Neural cell (in vitro differentiated cells): ENCODE measurements at regions not wholly inside any gene's neighbourhood (a gene's known extent, or its start where the extent isn't known, plus 50 kb on each side); places are given as distances from the start of the nearest gene placed in this dataset.

Experiments used
- H2AFZ ChIP-seq: fragments of 200-600, 300-800 bp; sonication (generic), shearing (Covaris generic); 2 replicates; pipeline ENCODE4 v1.6.0; 2014; ENCODE audit warnings: low read depth, mild to moderate bottlenecking, antibody characterized with exemption, low read length, moderate library complexity
- H3F3A ChIP-seq: fragments of 200-600 bp; shearing (Covaris generic); 2 replicates; pipeline ENCODE4 v1.6.1; 2016; ENCODE audit warnings: mild to moderate bottlenecking, moderate library complexity, mixed read lengths, antibody characterized with exemption, low read length; ENCODE audit not compliant: insufficient read depth, poor library complexity, severe bottlenecking
- H3K27ac ChIP-seq: fragments of 200-600, 300-800 bp; sonication (generic), shearing (Covaris generic); 2 replicates; pipeline ENCODE4 v1.5.1; 2014; ENCODE audit warnings: mild to moderate bottlenecking, low read length, moderate library complexity
- H3K27me3 ChIP-seq: fragments of 300-800, 200-600 bp; sonication (generic), shearing (Covaris generic); 2 replicates; pipeline ENCODE4 v1.6.0; 2014; ENCODE audit warnings: mild to moderate bottlenecking, low read depth, low read length, moderate library complexity; ENCODE audit not compliant: insufficient read depth
- H3K36me3 ChIP-seq: fragments of 300-800, 200-600 bp; sonication (generic), shearing (Covaris generic); 2 replicates; pipeline ENCODE4 v1.5.1; 2014; ENCODE audit warnings: mild to moderate bottlenecking, antibody characterized with exemption, low read length, moderate library complexity; ENCODE audit not compliant: insufficient read depth
- H3K4me2 ChIP-seq: fragments of 300-800, 200-600 bp; sonication (generic), shearing (Covaris generic); 2 replicates; pipeline ENCODE4 v1.6.0; 2014; ENCODE audit warnings: mild to moderate bottlenecking, low read length
- H3K4me3 ChIP-seq: fragments of 300-800, 200-600 bp; sonication (generic), shearing (Covaris generic); 2 replicates; pipeline ENCODE4 v1.5.1; 2014; ENCODE audit warnings: mild to moderate bottlenecking, low read length, moderate library complexity
- H3K79me2 ChIP-seq: fragments of 200-600 bp; shearing (Covaris generic); replicated peaks from 2 replicates; pipeline ENCODE4 v1.6.0; 2014; ENCODE audit warnings: mild to moderate bottlenecking, low read length, moderate library complexity; ENCODE audit not compliant: insufficient read depth
- H3K9ac ChIP-seq: fragments of 300-800, 200-600 bp; sonication (generic), shearing (Covaris generic); 2 replicates; pipeline ENCODE4 v1.6.1; 2016; ENCODE audit warnings: mild to moderate bottlenecking, low read length, mixed read lengths
- H3K9me2 ChIP-seq: fragments of 200-600 bp; shearing (Covaris generic); 2 replicates; pipeline ENCODE4 v1.6.1; 2016; ENCODE audit warnings: mild to moderate bottlenecking, low read length, mixed read lengths; ENCODE audit not compliant: insufficient read depth
- H3K9me3 ChIP-seq: fragments of 200-600, 300-800 bp; sonication (generic), shearing (Covaris generic); 2 replicates; pipeline ENCODE4 v1.6.1; 2016; ENCODE audit warnings: mild to moderate bottlenecking, mixed run types, low read length, moderate library complexity, mixed read lengths
- H4K20me1 ChIP-seq: fragments of 200-600 bp; shearing (Covaris generic); 2 replicates; pipeline ENCODE4 v1.6.1; 2016; ENCODE audit warnings: mild to moderate bottlenecking, mixed run types; ENCODE audit not compliant: insufficient read depth
- CTCF ChIP-seq: fragments of 450-650 bp; IDR thresholded peaks from 2 replicates; pipeline ENCODE4 v1.5.1; 2014; ENCODE audit warnings: antibody characterized with exemption, mild to moderate bottlenecking, moderate library complexity; ENCODE audit not compliant: poor library complexity, severe bottlenecking
- EP300 ChIP-seq: fragments of 450-650 bp; conservative IDR thresholded peaks from 2 replicates; pipeline ENCODE4 v1.6.1; 2014; ENCODE audit warnings: antibody characterized with exemption, mild to moderate bottlenecking, moderate library complexity; ENCODE audit not compliant: poor library complexity, severe bottlenecking
- EZH2 ChIP-seq: fragments of 200-600, 300-800 bp; shearing (Covaris generic), sonication (generic); IDR thresholded peaks from 2 replicates; pipeline ENCODE4 v1.6.1; 2014; ENCODE audit warnings: antibody characterized with exemption, low read length, borderline replicate concordance, mild to moderate bottlenecking; ENCODE audit not compliant: insufficient read depth, poor library complexity, severe bottlenecking
- MXI1 ChIP-seq: fragments of 450-650 bp; conservative IDR thresholded peaks from 2 replicates; pipeline ENCODE4 v1.6.1; 2014; ENCODE audit warnings: antibody characterized with exemption, mild to moderate bottlenecking; ENCODE audit not compliant: poor library complexity, severe bottlenecking
- POLR2AphosphoS5 ChIP-seq: IDR thresholded peaks from 2 replicates; pipeline ENCODE4 v1.6.1; 2012
- RAD21 ChIP-seq: fragments of 450-650 bp; conservative IDR thresholded peaks from 2 replicates; pipeline ENCODE4 v1.6.1; 2014; ENCODE audit warnings: antibody characterized with exemption, mild to moderate bottlenecking, moderate library complexity
- REST ChIP-seq: IDR thresholded peaks from 2 replicates; pipeline ENCODE4 v1.6.1; 2012; ENCODE audit warnings: borderline replicate concordance
- SMC3 ChIP-seq: fragments of 450-650 bp; conservative IDR thresholded peaks from 2 replicates; pipeline ENCODE4 v1.6.1; 2014; ENCODE audit warnings: antibody characterized with exemption, mild to moderate bottlenecking, moderate library complexity; ENCODE audit not compliant: poor library complexity
- TAF1 ChIP-seq: IDR thresholded peaks from 2 replicates; pipeline ENCODE4 v1.6.1; 2012; ENCODE audit warnings: low read depth

- H2AFZ ChIP-seq, result no peak overlapping the region
- H3F3A ChIP-seq, result no peaks in the 10 kb centered on the region
- no peak overlapping the region for H3K9ac ChIP-seq
- no peak for TF ChIP-seq MXI1
- no peak overlapping the region for H3K4me2 ChIP-seq
- H3K4me3 ChIP-seq, result no peak overlapping the region
- no peaks in the 10 kb centered on the region for H4K20me1 ChIP-seq
- H3K79me2 ChIP-seq, result no peaks in the 10 kb centered on the region
- H3K9me2 ChIP-seq, result no peaks in the 10 kb centered on the region
- H3K27ac ChIP-seq, result no peak overlapping the region
- no peaks in the 10 kb centered on the region for H3K9me3 ChIP-seq
- no peaks in the 10 kb centered on the region for H3K36me3 ChIP-seq
- no peaks in the 10 kb centered on the region for H3K27me3 ChIP-seq
These were observed 53.1 kb upstream of the GNB4 start for GRCh38 chr3:179504371-179504770.

- no peaks in the 10 kb centered on the region for H3K9me3 ChIP-seq
- H3F3A ChIP-seq, result no peaks in the 10 kb centered on the region
- H3K27ac ChIP-seq, result no peak overlapping the region
- H3K4me2 ChIP-seq, result no peak overlapping the region
- no peaks in the 10 kb centered on the region for H3K9me2 ChIP-seq
- no peaks in the 10 kb centered on the region for H4K20me1 ChIP-seq
- no peak overlapping the region for H3K9ac ChIP-seq
- no peaks in the 10 kb centered on the region for H3K36me3 ChIP-seq
- H3K4me3 ChIP-seq, result no peak overlapping the region
- no peaks in the 10 kb centered on the region for H3K27me3 ChIP-seq
- TF ChIP-seq MXI1 (no peak), TAF1 (no peak), SMC3 (no peak), EP300 (no peak), RAD21 (no peak), REST (no peak), EZH2 (no peak), POLR2AphosphoS5 (no peak), CTCF (no peak)
- H2AFZ ChIP-seq, result no peak overlapping the region
- H3K79me2 ChIP-seq, result no peaks in the 10 kb centered on the region
These were observed 54.3 kb upstream of the GNB4 start for GRCh38 chr3:179505534-179505933.

GRCh38 chr3:179506792-179507191, 55.5 kb upstream of the GNB4 start:
- Histone ChIP-seq H3F3A (no peaks in the 10 kb centered on the region), H3K36me3 (no peaks in the 10 kb centered on the region), H3K27ac (no peak overlapping the region), H2AFZ (no peak overlapping the region), H3K9me3 (no peaks in the 10 kb centered on the region), H3K79me2 (no peaks in the 10 kb centered on the region), H3K4me2 (no peak overlapping the region), H3K9ac (no peak overlapping the region), H4K20me1 (no peaks in the 10 kb centered on the region), H3K4me3 (no peak overlapping the region), H3K9me2 (no peaks in the 10 kb centered on the region), H3K27me3 (no peaks in the 10 kb centered on the region)
- TF ChIP-seq RAD21 (no peak), MXI1 (no peak), SMC3 (no peak), POLR2AphosphoS5 (no peak), CTCF (no peak), EP300 (no peak), EZH2 (no peak), REST (no peak), TAF1 (no peak)
